ENCODE measurements at regions not wholly inside any gene's neighbourhood (a gene's known extent, or its start where the extent isn't known, plus 50 kb on each side); places are given as distances from the start of the nearest gene placed in this dataset.

DNA sequence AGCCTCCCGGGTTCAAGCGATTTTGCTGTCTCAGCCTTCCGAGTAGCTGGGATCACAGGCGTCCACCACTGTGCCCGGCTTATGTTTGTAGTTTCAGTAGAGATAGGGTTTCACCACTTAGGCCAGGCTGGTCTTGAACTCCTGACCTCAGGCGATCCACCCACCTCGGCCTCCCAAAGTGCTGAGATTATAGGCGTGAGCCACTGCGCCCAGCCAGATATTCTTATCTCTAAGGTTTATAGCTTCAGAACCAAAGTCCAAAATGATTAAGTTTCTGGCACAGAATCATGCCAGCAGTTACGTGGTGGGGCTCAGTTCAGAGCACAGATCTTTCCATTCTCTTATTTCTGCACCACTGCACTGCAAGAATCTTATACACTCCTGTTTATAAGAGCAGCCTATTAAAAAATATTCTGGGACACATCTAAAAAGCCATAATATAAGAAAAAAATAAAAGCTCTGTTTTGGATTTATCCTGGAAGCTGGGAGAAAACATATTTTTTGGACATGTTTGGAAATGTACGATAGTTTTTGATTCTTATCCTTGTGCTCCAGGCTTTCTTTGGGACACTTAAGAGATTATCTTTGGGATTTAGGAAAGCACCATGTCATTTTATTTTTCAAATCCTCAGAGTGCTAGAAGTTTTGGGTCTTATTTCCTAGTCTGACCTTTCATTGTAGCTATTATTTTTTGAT is 129.6 kb downstream of the LMNTD1 start:
- TF ChIP-seq, protein P1, sequence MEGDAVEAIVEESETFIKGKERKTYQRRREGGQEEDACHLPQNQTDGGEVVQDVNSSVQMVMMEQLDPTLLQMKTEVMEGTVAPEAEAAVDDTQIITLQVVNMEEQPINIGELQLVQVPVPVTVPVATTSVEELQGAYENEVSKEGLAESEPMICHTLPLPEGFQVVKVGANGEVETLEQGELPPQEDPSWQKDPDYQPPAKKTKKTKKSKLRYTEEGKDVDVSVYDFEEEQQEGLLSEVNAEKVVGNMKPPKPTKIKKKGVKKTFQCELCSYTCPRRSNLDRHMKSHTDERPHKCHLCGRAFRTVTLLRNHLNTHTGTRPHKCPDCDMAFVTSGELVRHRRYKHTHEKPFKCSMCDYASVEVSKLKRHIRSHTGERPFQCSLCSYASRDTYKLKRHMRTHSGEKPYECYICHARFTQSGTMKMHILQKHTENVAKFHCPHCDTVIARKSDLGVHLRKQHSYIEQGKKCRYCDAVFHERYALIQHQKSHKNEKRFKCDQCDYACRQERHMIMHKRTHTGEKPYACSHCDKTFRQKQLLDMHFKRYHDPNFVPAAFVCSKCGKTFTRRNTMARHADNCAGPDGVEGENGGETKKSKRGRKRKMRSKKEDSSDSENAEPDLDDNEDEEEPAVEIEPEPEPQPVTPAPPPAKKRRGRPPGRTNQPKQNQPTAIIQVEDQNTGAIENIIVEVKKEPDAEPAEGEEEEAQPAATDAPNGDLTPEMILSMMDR (IDR thresholded peaks at IDR 0.05; ENCODE audit: insufficient read depth, low read length) = no peak
- no peak for TF ChIP-seq POLR2AphosphoS5 (IDR thresholded peaks at IDR 0.05; ENCODE audit: low read depth)
- TF ChIP-seq, protein P2, sequence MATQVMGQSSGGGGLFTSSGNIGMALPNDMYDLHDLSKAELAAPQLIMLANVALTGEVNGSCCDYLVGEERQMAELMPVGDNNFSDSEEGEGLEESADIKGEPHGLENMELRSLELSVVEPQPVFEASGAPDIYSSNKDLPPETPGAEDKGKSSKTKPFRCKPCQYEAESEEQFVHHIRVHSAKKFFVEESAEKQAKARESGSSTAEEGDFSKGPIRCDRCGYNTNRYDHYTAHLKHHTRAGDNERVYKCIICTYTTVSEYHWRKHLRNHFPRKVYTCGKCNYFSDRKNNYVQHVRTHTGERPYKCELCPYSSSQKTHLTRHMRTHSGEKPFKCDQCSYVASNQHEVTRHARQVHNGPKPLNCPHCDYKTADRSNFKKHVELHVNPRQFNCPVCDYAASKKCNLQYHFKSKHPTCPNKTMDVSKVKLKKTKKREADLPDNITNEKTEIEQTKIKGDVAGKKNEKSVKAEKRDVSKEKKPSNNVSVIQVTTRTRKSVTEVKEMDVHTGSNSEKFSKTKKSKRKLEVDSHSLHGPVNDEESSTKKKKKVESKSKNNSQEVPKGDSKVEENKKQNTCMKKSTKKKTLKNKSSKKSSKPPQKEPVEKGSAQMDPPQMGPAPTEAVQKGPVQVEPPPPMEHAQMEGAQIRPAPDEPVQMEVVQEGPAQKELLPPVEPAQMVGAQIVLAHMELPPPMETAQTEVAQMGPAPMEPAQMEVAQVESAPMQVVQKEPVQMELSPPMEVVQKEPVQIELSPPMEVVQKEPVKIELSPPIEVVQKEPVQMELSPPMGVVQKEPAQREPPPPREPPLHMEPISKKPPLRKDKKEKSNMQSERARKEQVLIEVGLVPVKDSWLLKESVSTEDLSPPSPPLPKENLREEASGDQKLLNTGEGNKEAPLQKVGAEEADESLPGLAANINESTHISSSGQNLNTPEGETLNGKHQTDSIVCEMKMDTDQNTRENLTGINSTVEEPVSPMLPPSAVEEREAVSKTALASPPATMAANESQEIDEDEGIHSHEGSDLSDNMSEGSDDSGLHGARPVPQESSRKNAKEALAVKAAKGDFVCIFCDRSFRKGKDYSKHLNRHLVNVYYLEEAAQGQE (IDR thresholded peaks at IDR 0.05; ENCODE audit: insufficient replicate concordance, low read depth) = no peak

Data from HL-60 (cell line).